ENCODE measurements at regions not wholly inside any gene's neighbourhood (a gene's known extent, or its start where the extent isn't known, plus 50 kb on each side); places are given as distances from the start of the nearest gene placed in this dataset.

DNA sequence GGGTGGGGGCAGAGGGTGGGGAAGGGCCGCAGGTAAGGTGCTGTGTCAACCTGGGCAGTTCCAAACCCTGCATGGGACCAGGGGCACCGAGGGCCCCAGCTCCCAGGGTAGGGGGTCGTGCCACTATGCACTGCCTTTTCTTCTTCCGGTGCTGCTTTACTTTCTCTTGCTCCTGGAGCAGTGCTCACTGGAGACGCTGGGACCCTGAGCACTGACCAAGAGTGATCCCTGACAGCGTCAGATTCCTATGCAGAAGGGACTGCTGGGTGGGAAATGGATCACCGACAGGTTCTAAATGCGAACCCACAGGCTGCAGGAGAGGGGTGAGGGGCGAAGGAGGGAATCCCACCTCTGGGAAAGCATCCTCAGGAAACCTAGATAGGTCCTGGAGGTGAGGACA lies 470.1 kb downstream of the SOX9 start:
- TF ChIP-seq CTCF (IDR thresholded peaks at IDR 0.05; ENCODE audit: insufficient read depth, low read length, poor library complexity, severe bottlenecking) (no peak), EZH2phosphoT487 (conservative IDR thresholded peaks at IDR 0.05; ENCODE audit: low read length) (no peak)
